ENCODE measurements at regions not wholly inside any gene's neighbourhood (a gene's known extent, or its start where the extent isn't known, plus 50 kb on each side); places are given as distances from the start of the nearest gene placed in this dataset.
"Not testable (repeated sequence)": the region's sequence is repeated elsewhere in the genome, so short reads cannot be mapped to it uniquely, and the experiment has no call there.

DNA sequence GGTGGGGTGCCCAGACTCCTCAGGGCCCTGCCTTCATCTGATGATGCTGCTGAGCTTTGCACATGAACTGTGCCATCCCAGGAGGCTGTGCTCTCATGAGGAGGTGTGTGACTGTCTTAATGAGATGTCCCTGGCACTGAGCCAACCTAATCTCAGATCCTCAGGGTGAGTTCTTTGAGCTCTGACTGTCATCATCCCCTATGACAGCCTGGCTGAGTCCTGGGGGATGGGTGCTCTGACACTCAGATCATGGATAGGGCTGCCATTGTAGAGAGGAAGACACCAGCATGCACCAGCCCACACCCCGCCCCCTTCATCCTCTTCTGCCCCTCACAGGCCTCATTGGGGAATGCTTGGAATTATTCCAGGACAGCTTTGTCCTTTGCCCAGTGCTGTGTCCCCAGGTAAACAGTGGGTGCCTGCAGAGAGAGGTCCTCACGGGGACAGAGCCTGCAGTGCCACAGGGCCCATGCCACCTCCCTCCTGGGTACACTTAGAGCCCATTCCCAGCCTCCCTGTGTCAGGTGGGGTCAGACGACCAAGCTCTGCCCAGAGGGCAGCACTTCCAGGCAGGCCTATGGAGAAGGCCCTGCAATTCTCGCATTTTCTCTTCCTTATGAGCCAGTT lies 310.1 kb upstream of the SFSWAP start:
- not testable (repeated sequence) for FAIRE-seq

DNA sequence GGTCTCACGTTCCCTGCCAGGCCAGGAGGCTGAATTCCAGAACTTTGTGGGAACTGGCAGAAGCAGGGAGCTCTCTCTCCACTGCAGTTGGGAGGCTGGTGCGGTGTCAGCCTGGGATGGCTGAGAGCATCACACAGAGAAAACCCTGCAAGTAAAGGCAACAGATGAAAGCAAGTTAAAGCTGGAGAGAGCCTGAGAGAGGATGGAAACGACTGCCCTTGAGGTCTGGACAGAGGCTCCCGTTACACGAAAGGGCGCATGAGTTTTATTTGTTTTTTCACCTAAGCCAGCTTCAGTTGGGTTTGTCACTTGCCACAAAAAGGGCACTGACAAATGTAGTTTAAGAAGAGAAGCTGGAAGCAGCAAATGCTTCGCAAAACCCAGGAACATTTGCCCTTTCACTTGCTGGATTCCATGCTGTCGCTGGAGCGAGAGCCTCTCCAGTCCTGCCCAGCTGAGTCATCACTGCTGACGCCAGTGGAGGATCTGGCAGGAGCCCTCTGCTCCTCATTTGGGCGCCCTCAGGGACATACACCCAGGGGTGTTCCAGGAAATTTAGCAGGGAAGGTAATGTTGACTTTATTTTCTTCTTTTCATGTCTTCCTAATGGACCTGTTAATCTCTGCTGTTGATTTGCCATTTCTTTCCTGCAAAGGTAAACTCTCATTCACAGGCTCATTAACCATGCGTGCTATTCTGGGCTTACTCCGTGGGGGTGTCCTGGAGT lies 308.8 kb upstream of the SFSWAP start:
- not testable (repeated sequence) for FAIRE-seq

DNA sequence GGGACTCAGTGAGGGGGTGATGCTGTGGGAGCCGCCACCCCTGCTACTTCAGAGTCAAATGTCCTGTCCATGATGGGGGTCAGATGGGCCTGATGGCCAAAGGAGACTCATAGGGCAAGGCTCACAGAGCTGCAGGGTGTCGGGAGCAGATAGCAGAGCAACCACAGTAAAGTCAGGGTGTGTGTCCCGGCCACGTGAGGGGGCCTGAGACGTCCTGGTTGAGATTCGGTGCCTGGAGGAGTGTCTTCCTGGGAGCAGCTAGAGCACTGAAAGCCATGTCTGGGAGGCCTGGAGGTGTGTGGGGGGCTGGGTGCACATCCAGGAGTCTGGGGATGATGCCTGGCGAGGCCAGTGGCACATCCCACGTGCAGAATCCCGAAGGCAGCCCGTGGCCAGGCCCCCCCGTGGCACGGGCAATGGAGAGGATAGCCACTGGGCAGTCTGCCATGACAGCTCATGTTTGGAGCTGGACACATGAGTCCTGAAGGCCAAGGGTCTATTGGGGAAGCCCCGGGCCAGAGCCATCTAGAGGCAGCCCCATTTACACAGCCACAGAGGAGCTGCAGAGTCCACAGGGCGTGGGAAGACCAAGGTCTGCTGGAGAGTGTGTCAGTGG lies 308.0 kb upstream of the SFSWAP start:
- FAIRE-seq, result no peak

DNA sequence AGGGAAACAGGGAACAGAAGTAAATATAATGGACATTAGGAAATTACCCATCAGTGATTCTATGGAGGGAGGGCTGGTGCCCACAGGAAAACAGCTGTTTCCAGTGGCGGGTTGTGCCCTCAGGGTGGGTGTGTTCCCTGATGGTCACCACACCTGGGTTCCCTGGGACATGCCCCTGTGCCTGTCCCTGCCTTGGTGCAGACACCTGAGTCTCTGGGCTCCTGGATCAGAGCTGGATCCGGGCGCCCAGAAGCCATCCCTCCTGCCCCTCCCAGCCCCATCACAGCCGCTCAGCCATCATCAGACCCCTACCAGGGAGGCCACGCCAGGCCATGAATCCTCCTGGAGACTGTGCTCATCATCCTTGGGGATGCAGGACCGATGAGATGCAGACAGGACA lies 307.2 kb upstream of the SFSWAP start:
- no peak for FAIRE-seq

DNA sequence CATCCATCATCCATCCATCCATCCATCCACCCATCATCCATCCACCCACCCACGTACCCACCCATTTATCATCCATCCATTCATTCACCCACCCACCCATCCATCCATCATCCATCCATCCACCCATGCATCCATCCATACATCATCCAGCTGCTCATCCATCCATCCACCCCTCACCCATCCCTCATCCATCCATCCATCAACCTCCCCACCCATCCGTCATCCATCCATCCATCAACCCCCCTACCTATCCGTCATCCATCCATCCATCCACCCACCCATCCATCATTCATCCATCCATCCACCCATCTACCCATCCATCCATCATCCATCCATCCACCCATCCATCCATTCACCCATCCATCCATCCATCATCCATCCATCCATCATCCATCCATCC lies 306.2 kb upstream of the SFSWAP start:
- no peak for FAIRE-seq

DNA sequence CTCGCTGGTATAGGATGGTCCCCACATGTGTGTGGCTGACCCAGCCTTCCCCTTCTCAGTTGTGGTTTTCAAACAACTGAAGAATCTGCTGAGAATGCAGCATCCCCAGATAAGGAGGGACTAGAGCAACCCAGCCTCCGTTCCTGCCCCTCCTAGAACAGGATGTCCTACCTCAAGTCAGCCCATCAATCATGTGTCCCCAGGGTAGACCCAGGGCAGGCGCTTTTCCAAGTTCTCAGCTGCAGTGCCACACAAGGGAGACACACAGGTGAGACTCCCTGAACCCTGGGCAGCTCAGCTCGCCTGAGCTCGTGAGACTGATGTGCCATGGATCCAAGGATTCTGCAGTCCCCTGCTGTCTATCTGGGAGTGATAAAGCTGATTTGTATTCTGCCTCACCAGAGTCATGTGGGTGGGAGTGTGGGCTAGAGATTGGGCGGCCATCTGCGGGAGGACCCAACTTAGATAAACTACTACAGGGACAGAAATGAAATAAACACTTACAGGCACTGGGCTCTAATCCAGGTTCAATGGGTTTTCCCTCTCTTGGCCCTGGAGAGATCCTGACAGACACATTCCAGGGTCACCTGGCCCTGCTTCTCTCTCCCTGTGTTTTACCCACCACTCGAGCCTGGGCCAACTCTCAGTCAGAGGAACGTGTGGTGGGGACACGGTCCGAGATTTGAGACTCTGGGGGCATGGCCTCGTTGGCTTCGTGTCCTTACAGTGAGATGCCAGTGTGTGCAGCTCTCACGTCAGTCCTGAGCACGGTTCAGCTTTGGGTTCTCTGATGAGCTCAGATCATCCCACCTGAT lies 303.5 kb upstream of the SFSWAP start:
- no peak for FAIRE-seq

DNA sequence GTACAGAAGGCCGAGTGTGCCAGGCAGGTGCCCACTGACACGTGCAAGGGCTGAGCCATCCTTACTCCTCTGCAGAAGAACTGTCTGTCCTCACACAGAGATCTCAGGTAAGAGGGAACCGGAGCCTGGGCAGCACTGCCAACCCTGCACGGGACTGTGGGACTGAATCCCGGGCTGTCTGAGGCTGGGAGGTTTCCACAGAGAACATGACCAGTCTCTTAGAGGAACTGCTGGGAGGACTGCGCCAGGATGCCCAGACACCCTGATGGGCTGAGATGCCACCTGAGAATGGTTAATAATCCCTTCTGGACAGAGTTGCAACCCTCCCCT lies 302.9 kb upstream of the SFSWAP start:
- FAIRE-seq, result no peak

DNA sequence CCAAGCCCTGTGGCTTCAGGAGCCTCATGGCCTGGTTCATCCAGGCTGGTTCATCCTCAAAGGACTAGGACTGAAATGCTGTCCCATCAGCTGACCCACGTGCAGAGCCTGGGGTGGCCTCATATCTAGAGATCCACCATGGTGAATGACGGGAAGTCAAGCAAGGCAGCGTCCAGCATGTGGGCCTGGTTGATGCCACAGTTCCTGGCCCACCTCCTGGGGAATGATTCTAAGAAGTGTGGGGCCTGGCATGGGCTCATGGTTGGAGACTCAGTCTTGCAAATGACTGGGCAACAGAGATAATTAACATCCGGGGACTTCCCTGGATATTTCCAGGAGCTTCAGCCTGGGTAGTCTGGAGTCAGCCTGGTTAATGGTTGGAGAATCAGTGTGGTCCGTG lies 302.4 kb upstream of the SFSWAP start:
- FAIRE-seq, result no peak

DNA sequence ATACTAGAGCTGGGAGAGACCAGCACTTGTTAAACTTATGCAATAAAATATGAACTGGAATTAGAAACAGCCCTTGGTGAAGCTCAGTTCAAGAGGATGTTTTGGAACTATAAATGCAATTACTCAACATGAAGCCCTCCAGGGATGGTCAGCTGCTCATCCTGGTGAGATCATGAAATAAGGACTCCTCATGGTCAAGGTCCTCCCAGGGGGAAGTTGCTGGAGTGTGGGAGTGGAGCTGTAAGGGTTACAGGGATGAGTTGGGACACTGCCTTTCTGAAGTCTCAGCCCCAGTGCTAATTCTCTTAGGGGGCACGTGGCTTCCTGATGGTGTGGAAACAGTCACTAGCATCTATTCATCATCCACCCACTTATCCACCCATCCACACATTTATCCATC lies 301.7 kb upstream of the SFSWAP start:
- FAIRE-seq, result no peak

DNA sequence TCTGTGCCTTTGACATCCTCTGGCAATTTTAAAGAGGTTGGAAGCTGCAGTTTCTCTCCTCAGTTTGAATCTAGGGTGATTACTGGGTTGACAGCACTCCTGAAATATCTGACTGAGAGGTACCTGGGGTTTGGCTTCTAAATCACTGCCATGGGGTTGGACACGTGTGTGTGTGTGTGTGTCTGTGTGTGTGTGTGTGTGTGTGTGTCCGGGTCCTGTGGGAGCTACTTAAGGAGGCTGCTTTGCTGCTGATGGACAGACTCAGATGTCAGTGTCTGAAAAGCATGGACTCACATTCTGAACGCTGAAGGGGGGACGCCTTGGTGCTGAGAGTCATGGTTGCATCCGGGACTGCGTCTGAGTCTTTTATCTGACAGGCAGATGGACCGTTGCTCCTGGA lies 299.1 kb upstream of the SFSWAP start:
- not testable (repeated sequence) for FAIRE-seq

DNA sequence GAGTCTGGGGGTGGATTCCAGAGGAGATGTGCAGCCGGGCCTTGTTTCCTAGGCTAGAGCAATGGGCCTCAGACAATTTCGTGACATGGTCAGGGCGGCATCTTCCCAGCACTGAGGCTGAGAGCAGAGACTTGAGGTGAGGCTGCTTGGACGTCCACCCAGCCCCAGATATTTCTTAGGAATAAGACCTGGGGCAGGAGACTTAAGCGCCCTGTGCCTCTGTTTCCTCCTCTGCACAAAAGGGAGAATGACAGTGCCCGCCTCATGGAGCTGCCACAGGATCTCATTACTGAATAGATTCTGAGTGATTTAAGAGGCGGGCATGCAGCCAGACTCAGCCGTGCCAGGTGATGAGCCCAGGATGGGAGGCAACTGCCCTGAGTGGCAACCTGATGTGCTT lies 297.9 kb upstream of the SFSWAP start:
- no peak for FAIRE-seq

DNA sequence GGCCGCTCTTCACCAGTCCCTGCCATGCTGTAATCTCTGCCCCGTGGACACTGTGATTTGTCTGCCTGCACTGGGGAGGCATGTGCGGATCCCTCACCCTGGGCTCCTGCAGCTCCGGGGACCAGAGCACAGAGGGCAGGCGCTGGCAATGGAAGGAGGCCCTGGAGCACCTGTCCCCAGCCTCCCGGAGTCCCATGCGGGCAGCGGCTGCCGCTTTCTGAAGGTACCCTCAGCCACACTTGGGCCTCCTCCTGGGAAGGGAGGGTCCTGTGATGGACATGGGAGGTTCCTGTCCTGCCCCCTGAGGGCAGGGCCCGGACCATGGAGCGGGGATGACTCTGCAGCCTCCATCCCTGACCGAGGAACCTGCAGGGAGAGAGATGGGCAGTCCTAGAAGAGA lies 297.4 kb upstream of the SFSWAP start:
- no peak for FAIRE-seq

DNA sequence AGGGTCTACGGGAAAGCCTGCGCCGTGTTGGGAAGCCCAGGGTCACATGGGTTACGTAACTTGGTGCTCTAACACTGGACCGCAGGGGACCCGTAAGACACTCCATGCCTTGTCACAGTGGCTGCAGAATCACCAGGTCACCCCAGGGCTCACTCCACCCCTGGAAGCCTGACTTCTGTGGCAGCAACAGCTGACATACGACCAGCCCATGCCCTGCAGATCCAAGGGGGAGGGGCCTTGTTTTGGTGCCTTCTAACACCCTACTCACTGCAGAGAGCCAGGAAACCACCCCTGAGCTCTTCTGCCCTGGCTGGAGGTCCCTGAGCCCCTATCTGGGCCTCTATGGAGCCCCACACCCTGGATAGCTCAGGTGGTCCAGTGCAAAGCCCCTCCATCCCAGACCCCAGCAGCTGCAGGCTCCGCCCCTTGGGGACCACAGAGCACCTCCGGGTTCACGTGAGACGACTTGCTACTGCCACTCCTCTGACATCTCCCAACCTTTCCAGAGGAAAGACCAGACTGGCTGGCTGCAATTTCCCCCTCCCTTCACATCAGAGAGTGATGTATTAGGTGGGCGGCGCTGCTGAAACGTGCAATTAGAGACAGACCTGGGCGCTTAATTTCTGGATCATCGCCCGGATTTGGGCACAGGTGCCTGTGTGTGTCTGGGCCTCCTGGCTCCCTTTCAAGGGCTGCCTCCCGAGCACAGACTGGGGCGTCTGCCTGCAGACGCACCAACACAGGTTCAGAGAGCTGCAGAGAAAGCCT lies 296.6 kb upstream of the SFSWAP start:
- FAIRE-seq, result not testable (repeated sequence)

DNA sequence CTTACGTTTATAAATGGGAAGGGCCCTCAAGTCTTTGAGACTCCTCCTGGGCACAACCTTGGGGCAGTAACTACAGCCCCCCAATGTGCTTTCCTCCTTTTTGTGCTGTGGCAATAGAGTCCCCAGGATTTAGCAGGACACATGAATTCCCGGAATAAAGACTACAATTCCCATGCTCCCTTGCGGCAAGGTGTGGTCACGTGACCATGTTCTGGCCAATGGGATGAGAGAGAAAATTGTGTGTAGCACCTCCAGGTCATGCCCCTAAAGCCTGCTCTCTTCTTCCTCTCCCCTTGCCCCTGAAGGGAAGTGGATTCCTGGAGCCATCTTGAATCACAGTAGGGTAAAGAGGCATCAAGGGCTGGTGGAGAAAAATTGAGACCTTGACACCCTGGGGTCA lies 295.1 kb upstream of the SFSWAP start:
- no peak for FAIRE-seq

DNA sequence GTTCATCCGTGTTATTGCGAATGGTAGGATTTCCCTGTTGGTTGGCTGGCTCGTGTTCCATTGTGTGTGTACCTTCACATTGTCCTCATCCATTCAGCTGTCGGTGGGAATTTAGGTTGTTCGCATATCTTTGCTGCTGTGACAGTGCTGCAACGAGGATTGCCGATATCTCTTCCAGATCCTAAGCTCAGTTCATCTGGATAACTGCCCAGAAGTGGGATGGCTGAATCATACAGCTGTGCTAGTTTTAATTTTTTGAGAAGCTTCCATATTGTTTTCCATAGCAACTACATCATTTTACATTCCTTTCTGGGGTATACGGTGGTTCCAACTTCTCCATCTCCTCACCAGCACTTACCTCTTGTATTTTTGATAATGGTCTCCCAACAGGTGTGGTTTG lies 292.8 kb upstream of the SFSWAP start:
- FAIRE-seq, result no peak

DNA sequence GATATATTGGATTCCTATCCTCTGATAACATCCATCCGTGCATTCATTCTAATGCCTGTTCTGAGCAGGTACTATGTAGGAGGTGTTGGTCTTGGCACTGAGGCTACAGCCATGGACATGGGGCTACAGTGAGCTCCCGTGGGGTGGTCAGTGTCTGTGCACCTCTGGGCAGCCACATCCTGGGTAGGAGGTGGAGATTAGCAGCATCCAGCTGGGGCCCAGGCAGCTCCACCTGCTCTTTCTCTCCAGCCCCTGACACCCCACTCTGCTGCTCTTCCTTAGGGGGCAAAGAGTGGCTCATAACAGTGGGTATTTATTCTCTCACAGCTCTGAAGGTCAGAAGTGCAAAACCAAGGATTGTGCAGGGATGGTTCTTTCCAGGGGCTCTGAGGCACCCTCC lies 292.0 kb upstream of the SFSWAP start:
- FAIRE-seq, result no peak

DNA sequence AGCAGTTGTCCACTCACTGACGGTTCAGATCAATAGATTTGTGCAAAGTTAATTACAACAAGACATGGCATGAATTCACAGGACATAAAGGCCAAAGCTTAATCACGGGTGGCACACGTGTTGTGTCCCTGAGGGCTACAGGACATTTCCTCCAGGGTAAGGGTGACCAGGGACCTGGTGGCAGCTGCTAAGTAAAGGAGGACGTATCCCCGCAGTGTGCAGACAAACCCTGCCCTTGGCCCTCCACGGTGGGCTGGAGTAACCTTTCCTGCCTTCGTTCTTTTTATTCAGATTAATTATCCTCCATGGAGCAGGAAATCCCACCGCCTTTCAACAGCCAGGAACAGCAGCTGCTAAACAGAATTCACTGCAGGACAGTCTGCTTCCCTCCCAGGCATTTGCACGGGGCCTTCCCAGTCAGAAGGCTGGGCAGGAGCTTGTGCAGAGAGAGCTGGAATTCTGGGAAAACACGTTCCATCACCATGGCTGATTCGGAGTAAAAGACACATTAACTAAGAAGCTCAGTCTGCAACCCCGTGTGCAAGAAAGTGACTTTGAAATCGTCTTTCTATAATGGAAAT lies 289.9 kb upstream of the SFSWAP start:
- no peak for FAIRE-seq

DNA sequence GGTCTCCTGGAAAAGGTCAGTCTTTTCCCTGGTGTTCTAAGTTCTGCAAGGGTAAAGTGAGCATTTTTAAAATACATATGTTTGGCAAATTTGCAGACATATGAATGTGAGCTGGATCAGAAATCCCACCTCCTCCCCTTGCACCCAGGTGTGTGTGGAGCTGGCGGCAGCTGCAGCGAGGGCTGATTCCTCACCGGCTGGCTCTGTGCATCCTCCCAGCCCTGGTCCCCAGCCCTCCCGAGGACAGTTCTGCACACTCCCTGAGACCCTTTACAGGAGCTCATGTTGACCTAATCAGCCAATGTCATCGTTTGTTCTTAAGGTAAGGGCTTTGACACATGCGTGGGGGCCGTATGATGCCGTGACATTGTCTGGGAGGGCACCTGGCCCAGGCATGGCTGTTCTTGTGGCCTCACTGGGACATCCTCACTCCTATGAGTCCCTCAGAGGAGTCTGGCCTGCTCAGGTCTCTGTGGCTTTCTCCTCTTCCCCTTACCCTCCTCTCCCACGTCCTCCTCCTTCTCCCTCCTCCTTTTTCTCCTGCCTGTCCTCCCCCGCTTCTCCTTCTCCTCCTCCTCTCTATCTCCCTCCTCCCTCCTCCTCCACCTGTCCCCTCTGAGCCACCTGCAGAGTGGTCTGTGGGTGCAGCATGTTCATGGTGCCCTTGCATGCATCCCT lies 289.2 kb upstream of the SFSWAP start:
- no peak for FAIRE-seq

DNA sequence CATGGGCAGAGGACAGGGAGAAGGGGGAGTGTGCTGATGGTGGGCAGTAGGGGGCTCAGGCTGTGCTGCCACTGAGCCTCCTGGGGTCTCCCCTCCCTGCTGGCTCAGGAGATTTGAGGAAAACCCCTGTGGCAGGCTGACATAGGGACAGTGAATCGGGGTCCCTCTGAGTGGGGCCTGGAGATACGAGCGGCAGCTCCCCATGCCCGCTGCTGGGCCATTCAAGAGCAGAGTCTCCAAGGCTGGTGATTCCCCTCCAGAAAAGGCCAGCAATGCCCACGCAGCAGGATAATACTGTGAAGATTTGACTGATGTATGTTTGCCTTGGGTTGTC lies 288.7 kb upstream of the SFSWAP start:
- no peak for FAIRE-seq

DNA sequence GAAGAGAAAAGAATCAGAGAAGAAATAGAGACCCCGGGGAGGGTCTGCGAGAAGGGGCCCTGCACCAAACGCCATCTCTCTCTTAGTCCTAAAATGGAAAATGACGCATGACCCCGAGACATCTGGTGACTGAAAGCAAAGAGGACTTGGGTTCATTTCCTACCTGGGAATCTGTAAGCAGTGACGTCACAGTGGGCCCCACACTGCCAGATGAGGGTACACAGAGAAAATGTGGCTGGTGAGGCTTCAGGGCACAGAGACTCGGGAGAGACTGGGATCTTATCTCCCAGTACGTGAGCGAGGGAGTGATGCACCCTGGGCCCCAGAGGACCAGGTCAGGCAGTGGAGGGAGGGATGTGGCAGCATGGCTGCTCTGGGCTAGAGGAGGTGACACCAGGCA lies 288.1 kb upstream of the SFSWAP start:
- FAIRE-seq, result no peak

DNA sequence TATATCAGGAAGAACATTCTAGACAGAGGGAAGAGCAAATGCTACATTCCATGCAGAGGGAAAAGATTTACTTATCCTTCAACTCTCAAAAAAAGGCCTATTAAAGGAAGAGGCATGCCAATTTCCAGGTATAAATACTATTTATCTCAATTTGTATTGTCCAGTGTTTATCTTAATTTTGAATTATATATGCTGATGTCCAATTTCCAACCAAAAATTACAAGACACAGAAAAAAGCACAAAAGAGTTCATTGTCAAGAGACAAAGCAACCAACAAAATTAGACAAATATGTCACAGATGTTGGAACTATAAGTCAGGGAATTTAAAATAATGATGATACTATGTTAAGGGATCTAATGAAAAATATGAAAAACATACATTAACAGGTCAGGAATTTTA lies 286.6 kb upstream of the SFSWAP start:
- no peak for FAIRE-seq
